ENCODE measurements at regions not wholly inside any gene's neighbourhood (a gene's known extent, or its start where the extent isn't known, plus 50 kb on each side); places are given as distances from the start of the nearest gene placed in this dataset.
A peak's percentile ranks its signal among the peaks of the same experiment; 100 is the strongest.

GRCh38 chr4:100804576-100805360 lies 286.9 kb upstream of the EMCN start:
- FAIRE-seq (no peak), DNase-seq (ENCODE audit: low spot score) (no peak)

- FAIRE-seq (no peak), DNase-seq (ENCODE audit: low spot score) (no peak)
Measured at GRCh38 chr4:100803751-100804150, 285.9 kb upstream of the EMCN start.

DNA sequence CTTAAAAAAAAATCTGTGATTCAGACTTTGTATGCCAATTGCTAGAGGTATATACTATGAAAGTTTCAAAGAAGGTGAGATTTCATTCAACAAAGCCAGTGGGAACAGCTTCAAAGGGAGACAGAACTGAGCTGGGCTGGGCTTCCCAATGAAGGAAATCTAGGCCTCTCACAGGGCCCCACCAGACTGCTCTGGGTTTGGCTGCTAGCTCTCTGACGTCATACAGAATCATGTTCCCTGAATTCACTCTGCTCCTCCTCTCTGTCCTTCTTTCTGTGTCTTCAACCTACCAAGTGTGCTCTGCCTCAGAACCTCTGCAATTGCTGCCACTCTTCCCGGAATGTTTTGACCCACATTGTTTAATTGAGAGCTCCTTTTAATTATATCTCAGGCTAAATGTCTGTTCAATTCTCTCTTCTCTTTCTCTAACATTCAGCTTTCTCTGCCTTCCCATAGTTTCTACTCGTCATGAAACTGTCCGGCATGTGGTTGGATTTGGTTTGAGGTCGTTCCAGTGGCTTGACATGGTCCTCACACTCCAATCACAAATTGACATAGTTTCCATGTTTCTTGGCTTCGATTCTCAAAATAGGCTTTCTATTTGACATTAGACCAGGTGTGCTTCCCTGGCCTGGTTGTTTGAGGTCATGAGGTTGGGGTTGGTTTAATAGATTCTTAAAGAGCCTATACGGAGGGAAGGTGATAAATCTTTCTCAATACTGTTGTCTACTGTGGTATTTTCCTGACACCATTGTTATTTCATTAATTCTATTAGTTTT lies 282.1 kb upstream of the EMCN start:
- FAIRE-seq (no peak), DNase-seq (ENCODE audit: low spot score) (no peak)

DNA sequence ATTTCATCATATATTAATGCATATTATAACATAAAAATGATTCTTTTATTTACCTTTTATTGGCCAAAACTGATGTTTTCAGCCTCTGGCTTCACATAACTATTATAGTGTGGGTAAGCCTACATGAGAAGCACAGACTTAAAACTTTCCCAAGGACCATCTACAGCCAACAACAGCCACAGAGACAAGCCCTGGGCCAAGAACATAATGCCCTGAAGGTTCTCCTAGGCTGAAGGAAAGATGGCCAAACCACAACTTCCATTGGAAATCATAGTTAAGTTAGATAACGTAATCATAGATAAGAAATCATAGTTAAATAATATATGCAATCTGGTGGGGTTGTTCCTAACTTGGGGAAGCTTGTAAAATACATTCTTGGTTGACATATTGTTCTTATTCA lies 280.0 kb upstream of the EMCN start:
- DNase-seq (ENCODE audit: low spot score) = no peak
- no peak for FAIRE-seq

DNA sequence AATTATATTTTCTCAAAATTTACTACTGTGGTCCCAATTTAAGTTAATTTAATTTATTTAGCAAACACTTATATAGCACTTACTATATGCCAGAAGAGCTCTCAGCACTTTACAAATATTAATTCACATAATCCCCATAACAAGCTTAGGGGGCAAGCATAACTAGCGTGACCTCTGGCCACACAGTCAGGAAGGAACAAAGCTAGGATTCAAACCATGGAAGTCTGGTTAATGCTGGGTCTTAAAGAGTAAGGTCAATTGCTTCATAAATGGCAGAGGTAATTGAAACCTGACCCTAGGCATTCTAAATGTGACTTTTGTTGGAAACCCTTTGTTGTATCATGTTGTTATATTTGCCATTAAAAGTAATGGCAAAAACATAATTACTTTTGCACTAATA lies 279.5 kb upstream of the EMCN start:
- FAIRE-seq (no peak), DNase-seq (ENCODE audit: low spot score) (no peak)

- no peak for DNase-seq (ENCODE audit: low spot score)
Measured at GRCh38 chr4:100796332-100796731, 278.5 kb upstream of the EMCN start.

GRCh38 chr4:100795581-100795980 lies 277.8 kb upstream of the EMCN start:
- FAIRE-seq (no peak), DNase-seq (ENCODE audit: low spot score) (no peak)

More at GRCh38 chr4:100796332-100796731, 278.5 kb upstream of the EMCN start:
- FAIRE-seq = no peak

DNA sequence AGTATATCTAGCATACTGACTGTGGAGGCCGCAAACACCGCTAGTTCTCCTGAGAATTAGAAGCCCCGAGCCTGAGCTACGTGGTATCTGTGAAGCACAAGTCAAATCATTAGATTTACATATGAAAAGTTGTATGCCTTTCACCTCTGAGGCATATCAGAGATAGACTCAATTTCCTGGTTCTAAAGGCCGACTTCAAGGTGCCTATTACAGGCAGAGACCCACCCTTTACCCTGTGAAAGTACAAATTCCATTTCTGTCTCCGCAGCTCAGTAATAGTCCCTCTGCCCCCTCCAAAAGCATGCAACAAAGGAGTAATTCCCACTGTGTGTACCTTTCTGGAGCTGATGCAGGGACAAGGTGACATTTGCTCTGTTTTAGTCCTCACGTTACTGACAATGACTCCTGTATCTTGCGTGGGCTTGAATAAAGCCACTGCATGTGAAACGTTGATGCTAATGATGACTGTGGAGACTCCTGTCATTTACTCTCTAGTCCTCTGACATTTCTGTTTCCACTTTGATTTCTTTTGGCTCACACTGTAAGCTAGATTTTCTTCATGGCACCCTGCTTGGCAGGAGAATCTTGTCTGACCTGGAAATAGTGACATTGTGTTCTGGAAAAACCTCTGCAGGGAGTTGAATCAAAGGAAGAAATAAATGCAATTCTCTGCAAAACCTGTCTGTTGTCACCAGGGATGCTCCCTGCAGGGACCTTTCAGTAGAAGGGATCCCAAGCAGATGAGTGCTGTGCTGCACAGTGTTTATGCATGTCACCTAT lies 273.2 kb upstream of the EMCN start:
- DNase-seq (ENCODE audit: low spot score) (no peak), FAIRE-seq (no peak)

GRCh38 chr4:100789991-100790390 lies 272.2 kb upstream of the EMCN start:
- DNase-seq (ENCODE audit: low spot score) (no peak), FAIRE-seq (no peak)

DNA sequence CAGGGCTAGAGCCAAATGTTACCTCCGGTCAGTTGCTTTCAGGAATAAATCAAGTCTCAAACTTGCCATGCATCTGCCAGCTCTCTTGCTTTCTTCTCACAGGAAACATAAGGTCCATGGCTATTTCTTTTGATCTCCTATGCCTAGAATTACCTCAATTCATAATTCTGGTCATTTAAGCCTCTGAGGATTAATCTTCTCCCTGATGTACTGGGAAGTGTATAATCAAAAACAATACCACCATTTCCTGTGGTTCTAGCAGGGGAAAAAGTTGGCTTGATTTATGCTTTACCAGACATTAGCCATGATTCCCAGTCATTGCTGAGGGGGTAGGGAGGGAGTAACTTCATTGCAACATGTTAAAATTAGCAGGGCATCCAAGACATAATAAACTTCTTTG lies 268.7 kb upstream of the EMCN start:
- DNase-seq (ENCODE audit: low spot score) (no peak), FAIRE-seq (no peak)

DNA sequence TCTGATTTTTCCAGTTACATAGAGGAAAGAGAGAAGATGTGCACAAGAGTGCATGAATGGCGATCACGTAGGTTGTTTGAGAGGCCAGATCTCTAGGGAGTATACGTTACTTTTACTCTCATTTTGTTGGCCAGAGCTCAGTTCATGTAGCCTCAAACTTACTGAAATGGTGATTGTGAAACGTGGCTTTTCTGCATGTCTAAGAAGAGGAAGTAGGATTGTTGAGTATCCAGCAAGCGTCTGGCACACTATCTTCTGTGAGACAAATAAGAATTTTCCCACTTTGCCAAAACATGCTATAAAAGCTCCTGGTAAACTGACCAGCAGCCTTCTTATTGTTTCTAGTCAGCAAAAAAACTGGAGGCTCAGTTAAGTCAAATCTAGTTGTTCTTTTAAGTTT lies 264.5 kb upstream of the EMCN start:
- FAIRE-seq = no peak
- no peak for DNase-seq (ENCODE audit: low spot score)

- FAIRE-seq (no peak), DNase-seq (ENCODE audit: low spot score) (no peak)
Measured at GRCh38 chr4:100781435-100781834, 263.6 kb upstream of the EMCN start.

DNA sequence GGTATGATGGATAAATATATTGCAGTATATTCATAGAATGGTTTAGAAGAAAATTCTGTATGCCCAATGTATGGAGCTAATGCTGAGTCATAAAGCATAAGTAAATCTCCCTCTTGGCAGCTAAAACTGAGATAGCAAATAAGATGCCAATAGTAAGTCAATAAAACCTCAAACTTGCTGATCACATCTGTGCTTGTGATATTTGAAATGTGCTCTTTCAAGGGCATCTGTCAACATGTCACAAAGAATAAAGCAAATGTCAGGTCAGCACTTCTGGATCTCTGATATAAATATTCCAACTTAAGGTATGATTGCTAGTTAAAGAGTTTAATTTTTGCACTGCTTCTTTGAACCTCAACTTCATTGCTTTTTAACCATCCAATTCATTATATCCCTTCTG lies 262.3 kb upstream of the EMCN start:
- FAIRE-seq (no peak), DNase-seq (ENCODE audit: low spot score) (no peak)

DNA sequence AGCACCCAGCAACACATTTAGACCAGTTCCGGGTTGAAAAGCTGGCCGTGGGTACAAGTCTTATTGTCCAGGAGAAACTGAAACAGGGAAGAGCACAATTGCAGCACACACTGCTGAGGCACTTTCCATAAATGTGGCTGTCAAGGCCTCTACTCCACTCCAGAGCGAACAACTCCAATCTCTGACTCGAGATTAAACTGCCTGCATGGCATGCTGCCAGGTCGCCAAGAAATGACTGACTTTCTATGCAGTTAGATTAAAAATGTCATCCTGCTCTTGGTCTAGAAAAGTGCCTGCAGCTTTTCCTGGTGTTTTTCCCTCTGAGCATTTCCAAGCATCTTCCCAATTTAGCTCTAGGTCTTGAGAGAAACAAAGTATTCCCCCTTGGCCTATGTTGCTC lies 260.6 kb upstream of the EMCN start:
- DNase-seq (ENCODE audit: low spot score) = no peak
- FAIRE-seq = no peak

- DNase-seq (ENCODE audit: low spot score) = no peak
- FAIRE-seq = no peak
Measured at GRCh38 chr4:100762738-100763137, 244.9 kb upstream of the EMCN start.

DNA sequence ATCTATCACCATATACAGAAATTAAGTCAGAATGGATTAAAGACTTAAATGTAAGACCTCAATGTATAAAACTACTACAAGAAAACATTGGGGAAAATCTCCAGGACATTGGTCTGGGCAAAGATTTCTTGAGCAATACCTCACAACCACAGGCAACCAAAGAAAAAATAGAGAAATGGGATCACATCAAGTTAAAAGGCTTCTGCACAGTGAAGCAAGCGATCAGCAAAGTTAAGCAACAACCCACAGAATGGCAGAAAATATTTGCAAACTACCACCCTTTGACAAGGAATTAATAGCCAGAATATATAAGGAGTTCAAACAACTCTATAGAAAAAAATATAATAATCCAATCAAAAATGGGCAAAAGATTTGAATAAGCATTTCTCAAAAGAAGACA lies 236.9 kb upstream of the EMCN start:
- no peak for DNase-seq (ENCODE audit: low spot score)
- no peak for FAIRE-seq

- DNase-seq (ENCODE audit: low spot score) (no peak), FAIRE-seq (no peak)
Measured at GRCh38 chr4:100746141-100746739, 228.4 kb upstream of the EMCN start.

DNA sequence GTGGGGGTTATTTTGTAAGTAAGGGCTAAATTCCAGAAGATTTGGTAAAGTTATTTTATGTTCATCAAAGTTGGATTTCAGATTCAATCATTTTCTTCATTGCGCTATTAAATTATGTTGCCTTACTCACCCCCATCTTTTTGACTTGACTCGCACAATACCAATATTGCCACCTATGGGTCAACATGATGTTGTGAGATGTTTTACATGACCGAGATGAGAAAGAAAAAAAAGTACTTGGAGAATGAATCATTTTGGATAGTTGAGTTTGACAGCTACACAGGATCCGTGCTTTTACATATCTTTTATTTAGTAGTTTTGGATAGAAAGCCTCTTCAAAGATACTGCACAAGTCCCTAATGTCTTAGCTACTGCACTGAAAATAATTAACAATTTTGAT lies 224.2 kb upstream of the EMCN start:
- DNase-seq (ENCODE audit: low spot score) (peak; percentile 31), FAIRE-seq (no peak)

DNA sequence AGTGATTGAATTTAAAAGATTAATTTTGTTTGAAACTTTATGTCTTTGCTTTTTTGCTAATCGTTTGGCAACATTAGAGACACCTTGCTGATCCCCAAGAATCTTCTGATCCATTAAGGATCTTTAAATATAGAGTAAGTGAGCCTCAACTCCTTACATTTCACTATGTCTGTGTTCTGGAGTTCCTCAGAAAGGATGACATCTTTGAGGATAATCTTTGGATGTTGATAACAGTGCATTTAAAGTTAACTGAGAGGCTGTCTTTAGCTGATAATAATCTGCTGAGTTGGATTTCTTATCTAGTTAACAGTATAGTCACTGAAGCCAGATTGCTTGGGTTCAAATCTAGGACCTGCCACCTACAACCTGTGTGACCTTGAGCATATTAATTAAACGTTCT lies 221.6 kb upstream of the EMCN start:
- FAIRE-seq (no peak), DNase-seq (ENCODE audit: low spot score) (no peak)

DNA sequence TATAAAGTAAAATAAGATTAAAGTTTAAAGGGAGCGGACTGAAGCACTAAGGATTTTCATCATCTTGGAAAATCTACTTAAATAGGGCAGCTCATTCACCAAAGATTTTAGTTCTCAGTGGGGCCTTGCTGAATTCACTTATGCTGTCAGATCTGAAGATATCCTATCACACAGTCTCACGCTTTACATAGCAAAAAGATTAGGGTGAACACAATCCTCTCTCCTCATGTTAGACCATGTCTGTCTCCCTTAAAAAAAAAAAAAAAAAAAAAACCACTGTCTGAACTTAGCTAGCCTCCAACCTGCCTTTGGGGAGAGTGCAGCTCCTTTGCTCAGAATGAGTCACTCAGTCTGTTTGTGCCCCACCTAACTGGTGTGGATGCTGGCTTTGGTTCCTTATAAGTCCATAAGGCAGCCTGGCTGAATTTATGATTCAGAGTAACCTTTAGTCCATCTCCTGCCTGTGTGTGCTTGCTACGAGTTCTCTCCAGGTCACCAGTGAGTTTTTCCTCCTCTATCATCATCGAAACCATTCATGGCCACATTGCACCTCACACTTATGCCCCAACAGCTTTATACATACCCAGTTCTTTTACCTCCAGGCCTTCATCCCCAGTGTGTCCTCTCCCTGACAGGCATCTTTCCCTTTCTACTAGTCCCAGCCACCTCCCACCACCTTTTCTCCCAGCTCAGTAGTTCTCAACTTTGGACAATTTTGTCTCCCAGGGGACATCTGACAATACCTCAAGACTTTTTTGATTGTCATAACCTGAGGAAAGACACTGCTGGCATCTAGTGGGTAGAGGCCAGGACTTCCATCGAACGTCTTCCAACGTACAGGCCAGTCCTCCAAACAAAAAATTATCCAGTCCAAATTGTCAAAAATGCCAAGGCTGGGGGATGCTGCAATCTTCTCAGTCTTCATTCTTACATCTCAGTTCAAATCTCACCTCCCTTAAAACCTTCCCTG lies 220.7 kb upstream of the EMCN start:
- peak; percentile 72 for DNase-seq (ENCODE audit: low spot score)
- FAIRE-seq = peak; percentile 17
